ENCODE measurements at regions not wholly inside any gene's neighbourhood (a gene's known extent, or its start where the extent isn't known, plus 50 kb on each side); places are given as distances from the start of the nearest gene placed in this dataset.
"Not testable (repeated sequence)": the region's sequence is repeated elsewhere in the genome, so short reads cannot be mapped to it uniquely, and the experiment has no call there.

- not testable (repeated sequence) for DNase-seq (ENCODE audit: low read depth in 3 of 3)
Observed at GRCh38 chr19:28540385-28540784, 672.6 kb downstream of the UQCRFS1 start.

- DNase-seq (ENCODE audit: low read depth in 3 of 3), result no peak
Observed at GRCh38 chr19:28539759-28540158, 673.2 kb downstream of the UQCRFS1 start.

- not testable (repeated sequence) for DNase-seq (ENCODE audit: low read depth in 3 of 3)
Observed at GRCh38 chr19:28538579-28538978, 674.4 kb downstream of the UQCRFS1 start.

- DNase-seq (ENCODE audit: low read depth in 3 of 3), result no peak
Observed at GRCh38 chr19:28537896-28538295, 675.1 kb downstream of the UQCRFS1 start.

- DNase-seq (ENCODE audit: low read depth in 3 of 3), result no peak
Observed at GRCh38 chr19:28537079-28537478, 675.9 kb downstream of the UQCRFS1 start.

GRCh38 chr19:28535352-28535775 is 677.6 kb downstream of the UQCRFS1 start:
- no peak for DNase-seq (ENCODE audit: low read depth in 3 of 3)

- DNase-seq (ENCODE audit: low read depth in 3 of 3), result no peak
Observed at GRCh38 chr19:28534766-28535351, 678.1 kb downstream of the UQCRFS1 start.

GRCh38 chr19:28532765-28533341 is 680.1 kb downstream of the UQCRFS1 start:
- DNase-seq (ENCODE audit: low read depth in 3 of 3), result no peak

GRCh38 chr19:28531979-28532378 is 681.0 kb downstream of the UQCRFS1 start:
- DNase-seq (ENCODE audit: low read depth in 3 of 3), result no peak

- DNase-seq (ENCODE audit: low read depth in 3 of 3), result no peak
Observed at GRCh38 chr19:28530406-28531035, 682.4 kb downstream of the UQCRFS1 start.

GRCh38 chr19:28526038-28526437 is 686.9 kb downstream of the UQCRFS1 start:
- DNase-seq (ENCODE audit: low read depth in 3 of 3), result no peak

GRCh38 chr19:28523619-28524018 is 689.3 kb downstream of the UQCRFS1 start:
- no peak for DNase-seq (ENCODE audit: low read depth in 3 of 3)

GRCh38 chr19:28522545-28522922 is 690.4 kb downstream of the UQCRFS1 start:
- DNase-seq (ENCODE audit: low read depth in 3 of 3), result no peak

GRCh38 chr19:28521614-28522544 is 691.1 kb downstream of the UQCRFS1 start:
- no peak for DNase-seq (ENCODE audit: low read depth in 3 of 3)

- no peak for DNase-seq (ENCODE audit: low read depth in 3 of 3)
Observed at GRCh38 chr19:28520998-28521568, 691.9 kb downstream of the UQCRFS1 start.

GRCh38 chr19:28519952-28520861 is 692.7 kb downstream of the UQCRFS1 start:
- no peak for DNase-seq (ENCODE audit: low read depth in 3 of 3)

- DNase-seq (ENCODE audit: low read depth in 3 of 3), result no peak
Observed at GRCh38 chr19:28519218-28519779, 693.7 kb downstream of the UQCRFS1 start.

GRCh38 chr19:28516415-28516872 is 696.5 kb downstream of the UQCRFS1 start:
- DNase-seq (ENCODE audit: low read depth in 3 of 3), result no peak

- DNase-seq (ENCODE audit: low read depth in 3 of 3), result no peak
Observed at GRCh38 chr19:28514166-28514565, 698.8 kb downstream of the UQCRFS1 start.

- no peak for DNase-seq (ENCODE audit: low read depth in 3 of 3)
Observed at GRCh38 chr19:28511655-28512054, 701.3 kb downstream of the UQCRFS1 start.

Data from stimulated activated CD4-positive, alpha-beta T cell treated with anti-CD3 and anti-CD28 coated beads, TNF-alpha, amount 100 ng/mL, for 4 hours (primary cell).